ENCODE measurements at regions not wholly inside any gene's neighbourhood (a gene's known extent, or its start where the extent isn't known, plus 50 kb on each side); places are given as distances from the start of the nearest gene placed in this dataset.

DNA sequence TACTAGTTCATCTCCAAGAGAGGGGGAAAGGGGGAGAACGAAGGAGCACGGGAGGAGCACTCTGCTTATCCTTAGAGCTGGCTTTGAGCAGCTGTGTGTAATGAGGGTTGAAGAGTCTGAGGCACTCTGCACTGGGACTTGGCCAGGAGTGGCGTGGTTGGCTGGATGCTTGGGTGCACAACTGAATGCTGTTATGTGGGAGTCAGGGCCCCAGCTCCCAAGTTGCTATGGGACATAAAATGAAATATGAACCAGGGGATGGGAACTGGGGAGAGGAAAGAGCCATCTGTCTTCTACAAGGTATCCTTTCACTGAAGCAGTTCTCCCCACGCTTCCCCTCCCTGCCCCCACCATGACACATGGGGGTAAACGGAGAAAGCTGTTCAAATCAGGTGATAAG, 105.9 kb upstream of the ANKFN1 start:
- no peak for DNase-seq (ENCODE audit: low read depth)
- in situ Hi-C loops (cut with HindIII; ENCODE audit: low pct_unique_long_range_greater_than_20kb, low sequenced_read_pairs), result no loop called here

DNA sequence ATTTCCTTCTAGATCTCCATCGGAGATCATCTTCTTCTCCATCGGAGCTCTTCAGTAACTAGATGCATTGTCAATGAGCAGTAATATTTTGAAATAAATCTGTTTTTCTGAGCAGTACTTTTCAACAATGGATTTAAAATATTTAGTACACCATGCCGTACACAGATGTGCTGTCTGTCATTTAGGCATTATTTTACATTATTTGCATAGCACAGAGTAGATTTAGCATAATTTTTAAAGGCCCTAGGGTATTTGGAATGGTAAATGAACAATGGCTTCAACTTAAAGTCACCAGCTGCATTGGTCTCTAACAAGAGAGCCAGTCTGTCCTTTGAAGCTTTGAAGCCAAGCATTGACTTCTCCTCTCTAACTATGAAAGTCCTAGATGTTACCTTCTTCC, 95.4 kb upstream of the ANKFN1 start:
- DNase-seq (ENCODE audit: low read depth), result no peak
- in situ Hi-C loops (cut with HindIII; ENCODE audit: low pct_unique_long_range_greater_than_20kb, low sequenced_read_pairs), result no loop called here

DNA sequence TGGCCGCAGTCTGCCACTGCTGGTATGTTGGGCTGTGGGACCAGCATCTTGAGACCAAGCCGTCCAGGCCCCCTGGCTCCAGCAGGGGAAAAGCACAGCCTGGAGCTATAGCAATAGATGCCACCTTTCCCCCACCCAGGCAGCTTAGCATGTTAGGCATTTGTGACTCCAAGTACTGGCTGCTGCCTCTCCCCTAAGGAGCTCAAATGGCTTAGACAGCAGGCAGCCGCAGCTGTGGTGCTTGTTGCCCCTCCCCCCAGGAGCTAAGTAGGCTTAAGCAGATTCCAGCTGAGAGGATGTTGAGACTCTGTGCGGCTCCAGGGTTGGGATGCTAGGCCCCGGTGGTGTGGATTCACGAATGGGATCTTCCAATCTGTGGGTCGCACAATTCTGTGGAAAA, 88.8 kb upstream of the ANKFN1 start:
- in situ Hi-C loops (cut with HindIII; ENCODE audit: low pct_unique_long_range_greater_than_20kb, low sequenced_read_pairs), result no loop called here
- no peak for DNase-seq (ENCODE audit: low read depth)

DNA sequence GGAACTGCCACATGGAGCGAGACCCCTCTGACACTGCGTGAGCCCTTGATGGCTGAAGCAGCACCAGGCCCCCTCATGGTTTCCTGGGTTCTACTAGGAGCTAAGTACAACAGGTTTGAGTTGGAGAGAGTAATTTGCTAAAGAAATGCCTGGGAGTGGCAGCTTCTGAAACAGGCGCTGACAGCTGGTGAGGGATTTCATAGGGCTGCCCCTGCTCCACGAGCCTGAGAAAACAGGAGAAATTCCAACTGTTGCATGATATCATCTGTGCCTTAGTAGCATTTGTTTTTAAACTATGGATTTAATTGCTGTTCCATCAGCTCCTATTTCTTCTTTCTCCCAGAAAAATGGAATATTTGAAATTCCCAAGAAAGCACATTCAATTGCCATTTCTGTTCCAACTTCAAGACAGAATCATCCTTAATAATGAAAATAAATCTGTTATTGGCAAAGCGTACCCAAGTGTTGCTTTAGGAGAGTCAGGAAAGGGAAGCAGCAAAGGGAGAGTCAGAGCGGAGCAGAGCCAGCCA, 78.8 kb upstream of the ANKFN1 start:
- in situ Hi-C loops (cut with HindIII; ENCODE audit: low pct_unique_long_range_greater_than_20kb, low sequenced_read_pairs), result no loop called here
- no peak for DNase-seq (ENCODE audit: low read depth)

DNA sequence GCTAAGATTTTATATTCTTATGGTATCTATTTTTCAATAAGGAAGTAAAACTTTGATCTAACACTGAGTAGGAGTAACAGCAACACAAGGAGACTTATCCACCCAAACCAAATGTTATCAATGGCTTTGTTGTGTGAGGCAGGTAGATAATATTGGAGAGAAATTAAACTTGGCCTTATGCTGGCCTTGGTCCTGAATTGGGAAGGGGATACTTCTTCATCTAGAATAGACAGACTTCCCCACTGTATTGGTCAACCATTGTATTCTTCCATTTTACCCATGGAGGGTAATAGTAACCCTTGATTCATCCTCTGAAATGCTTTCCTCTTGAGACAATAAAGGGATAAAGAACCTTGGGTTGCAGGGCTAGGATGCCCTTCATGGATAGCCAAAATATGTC, 76.3 kb upstream of the ANKFN1 start:
- in situ Hi-C loops (cut with HindIII; ENCODE audit: low pct_unique_long_range_greater_than_20kb, low sequenced_read_pairs), result no loop called here
- no peak for DNase-seq (ENCODE audit: low read depth)

DNA sequence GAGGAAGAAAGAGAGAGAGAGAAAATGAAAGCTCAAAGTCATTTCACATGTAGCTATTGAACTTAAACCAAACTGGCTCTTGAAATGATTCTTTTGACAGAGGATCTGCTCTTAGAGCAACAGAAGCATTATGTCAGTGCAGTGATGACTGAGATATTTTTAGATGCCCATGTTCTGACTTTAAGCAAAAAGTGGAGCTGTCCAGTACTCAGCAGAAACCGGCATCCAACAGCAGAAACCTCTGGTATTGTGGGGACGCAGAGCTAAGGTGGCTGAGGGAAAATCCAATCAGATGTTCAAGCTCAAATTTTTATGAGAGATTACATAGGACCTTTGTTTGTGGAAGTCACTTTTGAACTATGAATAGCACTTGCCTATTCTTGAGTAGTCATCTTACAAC, 69.8 kb upstream of the ANKFN1 start:
- in situ Hi-C loops (cut with HindIII; ENCODE audit: low pct_unique_long_range_greater_than_20kb, low sequenced_read_pairs), result no loop called here
- DNase-seq (ENCODE audit: low read depth), result no peak

DNA sequence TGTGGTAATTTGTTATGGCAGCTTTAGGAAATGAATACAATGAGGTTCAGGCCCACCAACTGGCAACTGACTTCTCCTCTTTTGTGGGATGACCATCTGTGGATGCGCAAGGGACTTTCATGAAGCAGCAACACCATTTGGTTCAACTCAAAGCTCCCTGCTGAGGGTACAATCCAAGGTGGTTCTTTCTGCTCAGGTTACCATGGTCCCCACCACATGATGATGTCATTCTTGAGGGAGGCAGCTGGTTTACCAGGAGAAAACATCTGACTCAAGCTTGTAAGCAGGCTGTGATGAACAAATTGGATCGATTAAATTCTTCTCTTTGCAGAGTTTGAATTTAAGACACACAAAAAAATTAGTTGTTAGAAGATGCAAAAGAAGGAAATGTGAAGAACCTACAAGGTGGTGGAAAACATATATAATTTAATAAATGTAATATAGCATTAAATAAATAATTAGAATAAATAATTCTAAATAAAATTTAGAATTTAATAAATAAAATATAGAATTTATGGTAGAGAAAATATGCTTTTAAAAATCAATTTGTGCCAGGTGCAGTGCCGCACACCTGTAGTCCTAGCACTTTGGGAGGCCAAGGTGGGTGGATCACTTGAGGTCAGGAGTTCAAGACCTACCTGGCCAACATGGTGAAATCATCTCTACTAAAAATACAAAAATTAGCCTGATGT, 67.6 kb upstream of the ANKFN1 start:
- DNase-seq (ENCODE audit: low read depth), result no peak
- in situ Hi-C loops (cut with HindIII; ENCODE audit: low pct_unique_long_range_greater_than_20kb, low sequenced_read_pairs), result no loop called here

DNA sequence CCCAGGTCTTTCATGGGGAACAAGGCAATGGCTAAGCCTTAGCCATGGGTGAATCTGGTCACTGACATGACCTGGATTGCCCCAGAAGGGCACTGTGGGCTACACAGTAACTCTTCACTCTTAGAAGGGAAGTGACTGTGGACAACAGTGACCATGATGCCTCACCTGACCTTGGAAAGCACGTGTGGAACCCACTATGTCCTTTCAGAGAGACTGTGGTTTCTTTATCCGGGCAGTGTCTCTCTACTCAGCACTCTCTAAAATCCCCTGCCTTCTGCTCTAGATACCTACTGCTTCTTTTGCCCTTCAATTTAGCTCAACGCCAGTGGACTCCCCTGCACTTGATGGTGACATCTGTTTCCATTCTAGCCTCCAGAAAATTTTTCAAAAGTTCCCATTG, 66.1 kb upstream of the ANKFN1 start:
- DNase-seq (ENCODE audit: low read depth), result no peak
- in situ Hi-C loops (cut with HindIII; ENCODE audit: low pct_unique_long_range_greater_than_20kb, low sequenced_read_pairs), result no loop called here

DNA sequence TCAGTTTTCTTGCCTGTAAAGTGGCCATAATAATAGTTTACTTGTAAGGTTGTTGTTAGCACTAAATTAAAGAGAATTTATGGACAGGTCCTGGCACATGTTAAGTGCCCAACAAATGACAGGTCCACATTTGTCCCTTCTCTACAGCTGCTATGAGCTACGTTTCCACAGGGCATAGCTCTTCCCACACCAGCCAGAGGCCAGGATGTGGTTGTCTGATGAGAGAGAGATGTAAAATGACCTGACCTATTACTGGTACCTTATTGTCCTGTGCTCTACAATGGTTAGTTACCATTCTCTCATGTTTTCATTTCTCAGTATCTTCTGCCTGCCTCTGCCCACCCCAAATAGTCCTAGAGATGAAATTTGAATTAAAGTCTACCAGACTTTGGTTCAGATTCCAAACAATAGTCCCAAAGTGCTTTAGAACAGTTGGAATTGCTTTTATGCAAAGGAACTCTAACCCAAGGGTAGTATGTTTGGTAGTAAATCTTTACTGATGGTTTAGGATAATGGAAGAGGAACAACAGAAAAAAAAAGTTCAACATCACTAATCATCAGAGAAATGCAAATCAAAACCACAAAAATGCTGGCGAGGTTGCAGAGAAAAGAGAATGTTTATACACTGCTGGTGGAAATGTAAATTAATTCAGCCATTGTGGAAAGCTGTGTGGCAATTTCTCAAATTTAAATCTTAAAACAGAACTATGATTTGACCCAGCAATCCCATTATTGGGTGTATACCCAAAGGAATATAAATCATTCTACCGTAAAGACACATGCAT, 57.1 kb upstream of the ANKFN1 start:
- no peak for DNase-seq (ENCODE audit: low read depth)
- in situ Hi-C loops (cut with HindIII; ENCODE audit: low pct_unique_long_range_greater_than_20kb, low sequenced_read_pairs), result no loop called here

DNA sequence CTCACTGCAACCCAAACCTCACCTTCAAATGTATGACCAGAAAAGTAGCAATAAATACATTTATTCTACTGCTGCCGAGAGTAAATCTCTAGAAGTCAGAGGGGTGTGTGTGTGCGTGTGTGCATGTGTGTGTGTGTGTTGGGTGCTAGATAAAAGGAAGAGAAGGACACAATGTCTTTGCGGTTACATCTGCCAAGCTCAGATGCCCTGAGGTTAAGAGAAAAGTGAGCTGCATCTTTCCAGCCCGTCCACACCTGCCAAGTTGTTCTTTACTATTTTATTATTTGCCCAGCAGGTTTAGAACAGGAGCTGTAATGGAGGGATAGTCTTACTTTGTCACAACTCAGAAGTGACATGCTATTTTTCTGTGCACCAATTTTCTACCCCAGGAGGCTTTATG, 54.5 kb upstream of the ANKFN1 start:
- in situ Hi-C loops (cut with HindIII; ENCODE audit: low pct_unique_long_range_greater_than_20kb, low sequenced_read_pairs), result no loop called here
- no peak for DNase-seq (ENCODE audit: low read depth)

DNA sequence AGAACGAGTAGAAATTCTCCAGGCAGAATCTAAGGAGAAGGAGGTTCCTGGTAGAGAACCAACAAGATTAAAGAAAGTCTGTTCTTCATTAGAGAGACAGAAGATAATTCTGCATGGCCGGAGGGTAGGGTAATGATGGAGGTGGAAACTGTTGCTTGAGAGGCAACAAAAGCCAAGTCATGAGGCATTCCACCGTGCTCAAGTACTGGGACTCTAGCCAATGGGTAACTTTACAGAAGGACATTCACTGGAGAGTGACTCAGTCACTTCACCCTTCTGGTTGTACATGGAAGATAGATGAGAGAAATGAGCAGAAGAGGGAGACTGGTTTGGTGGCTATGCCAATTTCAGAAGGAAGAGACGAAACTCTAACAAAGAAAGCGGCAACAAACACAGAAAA, 53.6 kb upstream of the ANKFN1 start:
- in situ Hi-C loops (cut with HindIII; ENCODE audit: low pct_unique_long_range_greater_than_20kb, low sequenced_read_pairs), result no loop called here
- DNase-seq (ENCODE audit: low read depth), result no peak
